ENCODE measurements at regions not wholly inside any gene's neighbourhood (a gene's known extent, or its start where the extent isn't known, plus 50 kb on each side); places are given as distances from the start of the nearest gene placed in this dataset.
"Not testable (repeated sequence)": the region's sequence is repeated elsewhere in the genome, so short reads cannot be mapped to it uniquely, and the experiment has no call there.

DNA sequence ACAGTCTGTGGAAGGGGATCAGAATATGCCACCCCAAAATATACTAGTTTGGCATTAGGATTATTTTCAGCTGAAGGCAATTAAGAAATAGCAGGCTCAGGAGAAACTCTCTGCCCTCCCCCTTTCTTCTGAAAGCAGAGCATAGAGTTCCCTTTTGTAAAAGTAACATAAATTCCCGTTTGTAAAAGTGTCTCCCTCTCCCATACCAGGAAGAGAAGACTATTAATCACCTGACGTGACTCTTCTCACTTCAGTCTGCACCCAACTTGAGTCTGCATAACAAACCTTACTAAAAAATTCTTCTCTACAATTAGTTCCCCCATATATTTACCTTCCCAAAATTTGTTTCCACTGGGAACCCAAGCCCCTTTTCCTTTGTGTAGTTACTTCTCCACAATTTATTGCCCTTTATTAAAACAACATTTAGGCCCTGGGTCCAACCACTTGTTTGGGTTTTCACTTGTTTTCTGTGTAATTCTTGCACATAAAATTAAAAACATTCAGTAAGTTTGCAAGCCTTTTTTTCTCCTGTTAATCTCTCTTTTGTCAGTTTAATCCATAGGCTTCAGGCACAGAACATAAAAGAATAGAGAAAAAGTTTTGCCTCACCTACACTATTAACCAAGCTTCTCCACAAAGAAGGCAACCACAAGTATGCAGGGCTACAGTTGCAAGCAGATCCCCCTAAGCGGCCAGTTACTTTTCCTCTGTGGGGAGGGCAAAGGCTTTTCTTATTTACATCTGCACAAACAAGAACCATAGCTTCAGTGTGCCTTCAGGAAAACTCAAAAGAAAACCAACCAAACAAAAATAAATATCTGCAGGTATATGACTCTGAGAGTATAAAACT lies 73.8 kb upstream of the EPCAM start:
- no peak for DNase-seq (ENCODE audit: low read depth)

DNA sequence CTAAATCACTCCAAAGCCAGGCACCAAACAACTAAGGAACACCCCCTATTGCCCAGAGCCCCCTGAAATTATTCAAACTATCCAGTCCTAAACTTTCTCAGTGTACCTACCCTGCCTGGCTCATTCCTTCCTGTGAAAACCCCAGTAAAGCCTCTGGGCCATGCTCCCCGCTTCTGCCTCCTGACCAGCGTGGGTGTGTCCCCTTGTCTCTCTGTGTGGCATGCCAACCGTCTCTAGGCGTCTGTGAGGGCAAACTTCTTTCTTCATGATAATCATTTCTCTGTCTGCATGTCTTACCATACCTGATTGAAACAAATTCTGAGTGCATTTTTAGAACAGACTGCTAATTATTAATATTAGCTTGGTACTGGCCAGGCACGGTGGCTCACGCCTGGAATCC lies 75.1 kb upstream of the EPCAM start:
- DNase-seq (ENCODE audit: low read depth), result no peak

DNA sequence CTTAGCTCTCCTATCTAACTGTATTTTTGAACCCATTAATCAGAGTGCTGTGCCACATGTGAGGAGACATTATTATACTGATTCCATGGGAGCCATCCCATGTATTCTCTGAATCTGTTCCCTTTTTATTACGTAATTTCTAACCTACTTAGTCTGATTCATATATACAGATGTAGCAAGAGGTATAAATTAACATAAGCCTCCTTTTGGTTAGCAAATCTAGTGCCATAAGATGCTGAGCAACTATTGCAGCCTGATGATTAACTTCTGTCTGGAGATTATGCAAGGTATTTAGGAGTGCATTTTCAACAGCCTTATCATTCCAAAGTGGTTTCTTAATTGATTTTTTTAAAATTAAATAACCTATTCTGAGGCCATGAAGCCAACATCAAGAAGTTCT lies 80.2 kb upstream of the EPCAM start:
- peak; percentile 29 for DNase-seq (ENCODE audit: low read depth)

DNA sequence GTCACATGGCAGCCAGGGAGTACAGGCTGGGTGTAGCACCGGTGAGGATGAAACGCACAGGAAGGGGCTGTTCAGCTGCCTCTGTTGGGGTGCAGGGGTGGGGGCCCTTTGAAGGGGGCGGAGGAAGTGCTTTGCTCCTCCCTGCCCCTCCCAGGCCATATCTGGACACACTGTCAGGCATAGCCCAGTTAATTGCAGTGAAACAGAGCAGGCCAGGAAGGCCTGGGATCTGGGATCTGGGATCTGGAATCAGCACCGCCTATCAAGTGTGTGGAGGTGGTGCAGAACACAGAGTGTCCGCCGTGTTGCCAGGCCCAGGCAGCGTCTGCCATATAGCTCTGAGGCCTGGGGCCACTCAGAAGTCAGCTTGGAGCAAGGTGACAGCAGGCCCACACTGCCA lies 85.5 kb upstream of the EPCAM start:
- DNase-seq (ENCODE audit: low read depth), result no peak

DNA sequence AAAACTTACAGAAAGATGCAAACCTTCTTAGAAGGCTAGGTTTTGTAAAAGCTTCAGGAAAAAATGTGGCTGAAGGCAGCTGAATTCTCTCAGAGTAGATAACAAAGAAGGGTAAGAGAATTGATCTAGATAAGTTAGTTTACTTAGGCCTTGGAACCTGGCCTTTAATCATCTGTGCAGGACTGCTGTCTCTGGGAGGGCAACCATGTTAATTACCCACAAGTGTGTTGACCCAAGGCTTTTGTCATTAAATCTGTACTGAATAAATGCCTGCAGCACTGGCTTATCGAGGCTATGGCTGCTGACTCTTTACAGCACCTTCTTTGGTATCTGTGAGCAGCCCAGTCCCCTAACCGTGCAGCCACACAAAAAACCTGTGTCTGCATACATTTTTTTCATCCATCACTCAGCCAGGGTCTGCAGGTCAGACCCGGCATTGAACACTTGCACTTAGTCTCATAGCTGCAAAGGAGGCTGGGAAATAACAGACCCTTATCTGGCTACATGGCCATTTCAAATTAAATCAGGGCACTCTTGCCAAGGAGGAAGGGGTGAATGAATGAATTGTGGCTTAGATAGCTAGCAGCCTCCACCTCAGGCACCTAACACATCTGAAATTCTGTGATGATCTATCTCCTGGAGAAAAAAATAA lies 86.4 kb upstream of the EPCAM start:
- DNase-seq (ENCODE audit: low read depth), result no peak

DNA sequence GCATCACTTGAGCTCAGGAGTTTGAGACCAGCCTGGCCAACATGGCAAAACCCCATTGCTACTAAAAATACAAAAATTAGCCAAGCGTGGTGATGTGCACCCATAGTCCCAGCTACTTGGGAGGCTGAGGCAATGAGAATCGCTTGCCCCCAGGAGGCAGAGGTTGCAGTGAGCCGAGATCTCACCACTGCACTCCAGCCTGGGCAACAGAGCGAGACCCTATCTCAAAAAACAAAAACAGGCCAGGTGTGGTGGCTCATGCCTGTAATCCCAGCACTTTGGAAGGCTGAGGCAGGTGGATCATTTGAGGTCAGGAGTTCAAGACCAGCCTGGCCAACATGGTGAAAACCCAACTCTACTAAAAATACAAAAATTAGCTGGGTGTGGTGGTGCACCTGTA lies 89.6 kb upstream of the EPCAM start:
- DNase-seq (ENCODE audit: low read depth), result not testable (repeated sequence)

DNA sequence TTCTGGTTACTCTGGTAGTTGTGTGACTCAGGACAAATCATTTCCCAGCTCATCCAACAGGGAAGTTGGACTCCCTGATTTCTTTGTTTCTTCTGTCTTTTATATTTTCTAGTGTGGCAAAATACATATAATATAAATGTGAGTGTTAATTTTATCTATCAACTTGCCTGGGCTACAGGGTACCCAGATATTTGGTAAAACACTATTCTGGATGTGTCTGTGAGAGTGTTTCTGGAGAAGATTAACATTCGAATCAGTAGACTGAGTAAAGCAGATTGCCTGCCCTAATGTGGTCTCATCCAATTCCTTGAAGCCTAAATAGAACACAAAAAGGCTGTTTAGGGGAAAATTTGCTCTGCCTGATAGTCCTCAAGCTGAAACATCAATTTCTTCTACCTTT lies 91.1 kb upstream of the EPCAM start:
- no peak for DNase-seq (ENCODE audit: low read depth)

DNA sequence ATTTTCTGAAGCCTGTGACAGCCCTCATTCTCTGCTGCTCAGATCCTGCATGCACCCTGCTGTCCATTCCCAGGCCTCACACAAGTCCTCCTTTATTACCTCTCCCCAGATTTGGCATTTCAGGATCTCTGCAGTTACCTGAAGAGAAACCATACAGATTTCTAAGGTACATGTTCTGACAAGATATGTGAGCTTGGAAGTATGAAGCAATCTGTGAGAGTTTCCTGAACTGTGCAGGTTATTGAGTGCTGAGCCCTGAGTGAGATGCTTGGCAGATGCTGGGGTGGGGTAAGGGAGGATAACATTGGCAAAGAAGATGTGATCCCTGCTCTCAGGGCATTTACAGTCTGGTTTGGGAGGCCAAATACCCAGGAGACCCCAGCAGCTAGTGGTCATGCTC lies 91.9 kb upstream of the EPCAM start:
- no peak for DNase-seq (ENCODE audit: low read depth)

DNA sequence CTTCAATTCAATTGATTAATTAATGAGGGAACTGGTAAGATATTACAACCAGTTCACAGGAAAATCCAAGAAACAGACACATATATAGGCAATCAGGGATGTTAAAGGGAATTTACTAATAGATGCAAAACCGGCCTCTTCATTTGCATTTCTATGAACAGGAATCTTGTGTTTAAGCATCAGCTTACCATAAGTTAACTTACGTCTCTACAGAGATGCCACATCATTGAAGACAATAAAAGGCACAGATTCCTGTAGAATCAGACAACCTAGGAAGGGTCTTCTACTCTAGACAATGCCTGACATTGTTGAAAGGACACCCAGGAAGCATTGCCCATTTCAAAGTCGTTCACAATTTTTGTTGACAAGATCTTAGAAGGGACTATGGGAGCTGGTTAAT lies 93.0 kb upstream of the EPCAM start:
- DNase-seq (ENCODE audit: low read depth), result no peak

DNA sequence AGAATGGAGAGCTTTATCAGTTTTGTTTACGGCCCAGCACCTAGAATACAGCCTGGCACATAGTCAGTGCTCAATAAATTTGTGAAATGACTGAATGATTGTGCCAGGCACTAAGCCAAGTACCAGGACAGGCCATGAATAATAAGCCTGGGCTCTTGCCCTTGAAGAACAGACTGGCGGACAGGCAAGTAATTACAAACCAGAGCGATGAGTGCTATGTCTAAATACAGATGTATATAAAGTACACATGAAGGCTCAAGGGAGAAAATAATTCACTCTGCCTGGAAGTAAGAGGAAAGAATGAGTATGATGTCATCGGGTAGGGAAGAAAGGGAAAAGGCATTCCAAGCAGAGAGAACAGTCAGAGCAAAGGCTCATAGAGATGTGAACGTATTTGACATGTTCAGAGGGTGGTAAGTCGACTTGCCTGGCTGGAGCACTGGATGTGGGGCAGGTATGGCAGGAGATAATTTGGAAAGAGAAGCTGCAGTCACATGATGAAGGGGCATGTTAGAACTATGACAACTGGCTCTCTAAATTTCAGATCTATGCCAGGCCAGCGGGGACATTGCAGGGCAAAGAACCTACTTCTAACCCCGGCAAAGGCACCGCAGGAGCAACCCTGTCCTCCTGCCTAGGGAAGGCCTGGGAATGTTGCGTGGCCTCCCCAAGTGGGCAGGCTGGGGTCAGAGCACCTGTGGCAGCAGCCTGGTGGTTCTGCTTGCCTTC lies 94.9 kb upstream of the EPCAM start:
- DNase-seq (ENCODE audit: low read depth), result peak; percentile 25

DNA sequence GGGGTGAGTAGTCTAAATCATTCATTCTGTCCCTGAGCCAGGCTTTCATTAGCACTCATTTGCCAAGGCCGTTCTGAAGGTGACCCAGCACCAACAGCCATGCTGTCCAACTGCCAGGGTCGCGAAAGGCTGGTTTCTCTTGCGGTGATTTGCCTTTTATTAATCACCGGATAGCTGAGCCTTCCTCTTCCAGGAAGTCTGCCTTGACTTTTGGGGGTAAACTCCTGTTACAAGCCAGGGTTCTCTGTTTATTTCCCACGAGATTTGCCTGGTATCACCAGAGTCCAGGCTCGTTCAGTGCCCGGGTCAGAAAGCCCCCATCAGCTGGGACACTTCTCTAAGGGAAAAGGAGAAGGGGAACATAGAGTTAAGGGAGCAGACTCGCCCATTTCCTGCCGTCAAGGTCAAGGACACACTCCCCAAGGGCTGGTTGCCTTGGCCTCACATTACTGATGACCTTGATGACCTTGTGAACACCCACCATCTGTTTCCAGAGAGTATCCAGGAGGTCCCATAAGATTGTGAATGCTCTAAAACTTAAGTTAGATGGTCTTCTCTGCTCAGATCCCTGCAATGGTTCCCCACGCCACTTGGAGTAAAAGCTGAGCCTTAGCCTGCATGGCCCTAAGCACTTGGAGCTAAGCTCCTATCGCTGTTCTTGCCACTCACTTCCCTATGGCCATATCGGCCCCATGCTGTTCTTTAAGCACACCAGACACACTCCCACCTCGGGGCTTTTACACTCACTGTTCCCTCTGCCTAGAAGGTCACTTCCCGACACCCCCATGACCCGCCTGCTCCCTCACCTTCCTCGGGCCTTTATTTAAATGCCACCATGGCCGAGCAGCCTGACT lies 96.0 kb upstream of the EPCAM start:
- no peak for DNase-seq (ENCODE audit: low read depth)

DNA sequence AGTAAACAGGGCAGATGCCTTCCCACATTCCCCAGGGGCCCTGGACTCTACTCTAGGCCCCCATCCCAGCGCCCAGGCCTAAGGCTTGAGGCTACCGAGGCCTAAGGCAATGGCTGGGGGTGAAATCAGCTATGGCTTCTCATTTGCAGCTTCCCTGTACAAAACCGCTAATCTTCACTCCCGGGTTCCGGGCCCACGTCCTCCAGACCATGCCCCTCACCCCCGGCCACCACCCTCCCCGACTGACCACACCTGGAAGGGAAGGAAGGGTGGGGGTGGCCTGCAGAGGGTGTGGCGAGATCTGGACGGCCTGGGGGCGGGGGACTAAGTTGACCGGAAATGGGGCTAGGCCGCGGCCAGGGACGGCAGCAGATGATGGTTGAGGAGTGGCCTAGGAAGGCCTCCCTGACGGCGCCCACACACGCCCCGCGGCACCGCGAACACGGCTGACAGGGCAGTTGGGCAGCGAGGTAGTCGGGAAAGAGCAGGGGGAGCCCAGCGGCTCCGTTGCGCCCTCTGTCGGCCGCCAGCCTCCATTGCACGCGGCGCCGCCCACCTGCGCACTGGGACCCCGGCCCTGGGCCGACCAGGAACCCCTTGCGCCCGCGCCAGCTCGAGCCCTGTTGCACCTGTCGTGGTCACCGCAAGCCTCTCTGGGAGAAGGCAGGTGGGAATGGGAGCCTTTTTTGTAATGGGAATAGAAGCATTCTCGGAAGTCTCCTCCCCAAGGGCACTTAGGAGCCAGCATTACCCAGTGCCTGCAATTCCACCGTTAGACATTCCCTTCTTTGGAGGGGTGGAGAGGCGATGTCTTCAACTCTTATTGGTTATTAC lies 95.9 kb upstream of the CALM2 start:
- peak; percentile 69 for DNase-seq (ENCODE audit: low read depth)

DNA sequence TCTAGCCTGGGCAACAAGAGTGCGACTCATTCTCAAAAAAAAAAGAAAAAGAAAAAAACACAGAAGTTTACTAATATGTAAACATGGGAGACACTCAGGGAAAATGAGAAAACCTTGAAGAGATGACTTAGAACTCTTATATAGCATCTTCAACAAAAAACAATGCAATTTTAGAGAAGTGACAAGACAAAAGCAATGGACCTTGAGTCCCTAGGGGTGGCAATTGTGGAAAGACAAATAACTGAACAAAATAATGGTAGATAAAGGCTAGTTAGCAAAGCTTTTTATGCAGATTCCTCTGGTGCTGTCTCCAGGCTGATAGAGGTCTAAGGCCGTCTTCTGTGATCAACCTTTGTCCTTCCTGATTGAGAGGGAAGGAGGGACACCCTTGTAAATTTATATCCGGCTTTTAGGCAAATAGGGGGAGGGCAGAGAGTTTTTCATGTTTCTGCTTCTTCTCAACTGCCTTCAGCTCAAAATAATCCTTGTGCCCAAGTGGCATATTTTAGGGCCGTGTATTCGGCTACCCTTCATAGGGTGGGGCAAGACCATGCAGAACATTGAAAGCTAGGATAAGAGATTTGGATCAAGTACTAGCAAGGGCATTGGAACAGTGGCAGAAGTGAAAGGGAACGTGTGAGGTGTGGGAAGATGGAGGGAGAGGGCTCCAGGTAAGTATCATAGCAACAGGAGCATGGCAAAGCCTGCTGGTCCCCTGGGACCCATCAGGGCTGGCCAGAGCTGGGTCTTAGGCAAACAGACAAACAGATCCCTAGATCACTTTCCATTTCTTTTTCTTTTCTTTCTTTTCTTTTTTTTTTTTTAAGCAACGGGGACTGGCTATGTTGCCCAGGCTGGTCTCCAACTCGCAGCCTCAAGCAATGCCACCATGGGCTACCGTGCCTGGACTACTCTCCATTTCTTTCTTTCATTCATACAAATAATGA lies 95.0 kb upstream of the CALM2 start:
- DNase-seq (ENCODE audit: low read depth), result no peak

DNA sequence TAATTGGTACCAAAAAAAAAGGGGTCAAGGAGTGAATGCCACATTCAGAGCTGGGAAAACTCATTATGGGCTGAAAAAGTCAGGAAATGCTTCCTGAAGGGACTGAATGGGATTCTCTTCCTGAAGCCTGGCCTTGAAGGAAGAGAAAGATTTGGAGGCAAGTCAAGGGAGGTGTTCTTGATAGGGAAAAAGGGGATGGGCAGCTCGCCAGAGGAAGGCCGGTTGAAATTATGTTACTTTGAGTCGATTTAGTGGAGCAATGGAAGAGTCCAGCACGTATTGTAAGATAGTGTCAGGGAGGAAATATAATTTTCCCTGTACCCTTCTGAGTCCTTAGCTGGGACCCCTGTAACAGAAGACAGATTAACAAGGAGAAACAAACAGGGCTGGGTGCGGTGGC lies 94.1 kb upstream of the CALM2 start:
- DNase-seq (ENCODE audit: low read depth), result no peak

DNA sequence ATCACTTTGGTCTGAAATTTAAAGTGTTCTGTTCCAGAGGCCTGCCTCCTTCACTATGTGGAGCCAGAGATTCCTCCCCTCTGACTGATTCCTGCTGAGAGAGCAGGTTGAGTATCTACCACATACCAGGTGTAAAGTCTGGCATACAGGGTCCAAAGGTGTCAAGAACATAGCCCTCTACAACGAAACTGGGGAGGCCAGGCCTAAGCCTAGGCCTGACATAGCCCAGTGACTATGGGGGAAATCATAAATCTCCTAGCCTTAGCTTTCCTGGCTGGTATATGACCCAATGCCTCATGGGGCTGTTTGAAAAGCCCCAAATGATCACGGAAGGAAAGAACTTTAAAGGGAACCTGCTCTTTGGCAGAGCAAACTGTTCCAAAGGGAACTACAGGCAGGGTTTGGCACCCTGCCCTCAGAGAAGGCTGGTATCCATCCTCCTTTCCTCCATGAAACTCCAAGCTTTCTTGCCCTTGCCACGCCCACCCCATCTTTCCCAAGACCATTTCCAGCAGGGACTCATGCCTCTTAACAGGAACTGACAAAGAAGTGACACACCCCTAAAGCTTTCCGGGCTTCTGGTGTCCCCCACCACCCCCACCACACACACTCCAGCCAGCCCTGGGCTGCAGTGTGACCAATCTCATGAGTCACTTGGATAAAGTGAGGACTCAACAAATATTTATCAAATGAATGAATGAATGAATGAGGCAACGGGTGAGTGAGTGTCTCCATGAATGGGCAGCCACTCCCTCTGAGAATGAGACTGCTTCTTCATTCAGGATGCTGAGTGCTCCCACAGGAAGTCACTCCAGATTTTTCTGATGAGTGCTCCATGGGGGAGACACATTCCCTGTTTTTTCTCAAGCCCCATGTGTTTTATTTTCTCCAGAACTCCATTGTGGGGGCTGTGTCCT lies 93.3 kb upstream of the CALM2 start:
- DNase-seq (ENCODE audit: low read depth), result peak; percentile 99

DNA sequence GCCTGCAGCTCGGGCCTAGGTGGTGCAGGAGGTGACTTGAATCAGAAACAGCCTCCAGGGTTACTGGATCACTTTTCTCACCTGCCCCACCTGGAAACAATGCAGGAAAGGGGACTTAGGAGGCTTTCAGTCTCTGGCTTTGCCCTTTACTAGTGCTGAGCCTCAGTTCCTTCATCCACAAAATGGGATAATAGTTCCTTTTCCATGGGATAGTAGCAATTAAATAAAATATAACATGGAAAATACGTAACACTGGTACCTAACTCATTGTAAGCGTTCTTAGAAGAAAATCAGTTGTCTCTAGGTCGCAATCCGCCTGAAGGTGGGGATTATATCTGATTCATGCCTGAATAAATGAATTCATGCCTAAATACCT lies 91.4 kb upstream of the CALM2 start:
- DNase-seq (ENCODE audit: low read depth), result no peak

DNA sequence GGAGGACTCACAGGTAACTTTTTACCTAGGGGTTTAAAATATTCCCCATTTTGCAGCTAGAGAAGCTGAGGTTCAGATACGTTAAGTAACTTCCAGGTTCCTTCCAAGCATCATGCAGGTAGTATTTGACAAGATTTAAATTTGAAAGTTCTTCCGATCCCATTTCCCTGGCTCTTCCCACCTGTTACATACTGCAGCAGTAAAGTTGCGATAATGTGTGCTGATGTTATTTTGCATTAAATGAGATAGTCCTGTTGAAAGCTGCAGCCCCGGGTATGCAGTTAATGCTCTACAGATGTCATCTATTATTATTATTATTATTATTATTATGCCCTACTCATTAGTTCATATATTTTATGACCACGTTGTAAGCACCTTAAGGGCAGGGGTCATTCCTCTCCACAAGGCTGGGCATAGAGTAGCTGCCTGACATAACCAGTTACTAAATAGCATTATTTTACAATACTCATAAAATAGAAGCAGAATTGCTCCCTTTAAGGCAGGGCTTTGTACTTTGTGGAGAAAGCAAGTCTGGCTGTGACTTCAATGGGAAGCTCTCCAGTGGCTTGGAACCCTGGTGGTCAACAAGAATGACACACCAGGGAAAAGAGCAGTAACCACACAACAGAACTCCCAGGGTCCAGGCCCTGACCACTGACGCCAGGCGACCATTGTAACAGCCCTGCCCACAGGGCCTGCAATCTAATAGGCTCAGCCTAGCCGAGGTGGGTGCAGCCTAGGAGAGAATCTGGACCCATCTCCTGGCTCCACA lies 90.8 kb upstream of the CALM2 start:
- no peak for DNase-seq (ENCODE audit: low read depth)

DNA sequence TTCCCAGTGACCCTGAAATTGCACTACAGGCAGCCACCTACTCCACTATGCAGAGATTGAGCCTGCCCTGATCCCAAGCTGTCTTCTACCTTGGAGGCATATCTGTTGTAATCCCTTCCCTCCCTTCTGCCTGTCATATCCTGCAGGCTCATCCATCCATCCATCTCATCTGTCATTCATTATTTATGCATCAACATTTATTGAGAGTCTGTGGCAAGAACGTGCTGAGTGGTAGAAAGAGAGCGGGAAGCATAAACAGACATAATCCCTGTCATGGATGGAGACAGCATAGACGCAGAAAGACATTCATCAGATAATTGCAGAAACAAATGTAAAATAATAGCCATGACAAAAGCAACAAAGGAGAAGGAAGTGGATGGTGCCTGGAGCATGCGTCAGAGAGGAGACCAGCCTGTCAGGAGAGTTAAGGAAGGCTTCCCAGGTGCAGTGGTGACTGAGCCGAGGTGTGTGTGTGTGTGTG lies 89.5 kb upstream of the CALM2 start:
- peak; percentile 44 for DNase-seq (ENCODE audit: low read depth)
